Adrenal gland (tissue), 9 donors: ENCODE measurements at regions not wholly inside any gene's neighbourhood (a gene's known extent, or its start where the extent isn't known, plus 50 kb on each side); places are given as distances from the start of the nearest gene placed in this dataset.
"Not testable (repeated sequence)": the region's sequence is repeated elsewhere in the genome, so short reads cannot be mapped to it uniquely, and the experiment has no call there.

Experiments
- DNase-seq, 7 donors: peaks; one replicate each; pipeline ENCODE4 v3.0.0-alpha.2; 2019 to 2020
- H3K27ac ChIP-seq, 5 donors: fragments of 200-600 bp; sonication (generic) in 4 of 5; 1 replicate in 3 of 5; 2 replicates in 2 of 5; pipeline versions ENCODE4 v1.5.1 to v1.8.0; 2016 to 2020; ENCODE audit warnings: mild to moderate bottlenecking in 1 of 5
- H3K27me3 ChIP-seq: fragments of 200-600 bp; 2 replicates; pipeline ENCODE4 v1.8.0; 2021
- H3K36me3 ChIP-seq, 2 donors: fragments of 200-600 bp; replicated peaks in 1 of 2; 1 replicate in 1 of 2; 2 replicates in 1 of 2; pipeline versions ENCODE4 v1.5.1 to v1.8.0; 2018 to 2022
- H3K4me1 ChIP-seq, 2 donors: fragments of 200-600 bp; replicated peaks in 1 of 2; 1 replicate in 1 of 2; 2 replicates in 1 of 2; pipeline versions ENCODE4 v1.5.1 to v1.8.0; 2018 to 2021
- H3K4me3 ChIP-seq, 4 donors: fragments of 200-600 bp; sonication (generic) in 3 of 4; one replicate each; pipeline ENCODE4 v1.5.1; 2016 to 2018
- H3K9me3 ChIP-seq, 3 donors: fragments of 200-600 bp; sonication (generic) in 1 of 3; replicated peaks in 1 of 3; 1 replicate in 2 of 3; 2 replicates in 1 of 3; pipeline versions ENCODE4 v1.5.1 to v1.8.0; 2016 to 2021
- CTCF ChIP-seq, 6 experiments: fragments of 450-650 bp in 4 of 6; fragments of 200-600 bp in 2 of 6; sonication (generic) in 1 of 6; IDR thresholded peaks; 1 replicate in 5 of 6; 2 replicates in 1 of 6; pipeline versions ENCODE4 v1.5.1 to v1.8.0; 2016 to 2021; ENCODE audit warnings: antibody characterized with exemption in 6 of 6, mild to moderate bottlenecking in 2 of 6, moderate library complexity in 1 of 6
- POLR2A ChIP-seq, 2 donors: fragments of 450-650 bp; IDR thresholded peaks; one replicate each; pipeline ENCODE4 v1.6.1; 2017; ENCODE audit warnings: antibody characterized with exemption in 2 of 2, mild to moderate bottlenecking in 2 of 2, moderate library complexity in 1 of 2
- WGBS, 4 donors: extraction: QIAGEN DNeasy Blood & Tissue Kit in 2 of 4; methylation state at CpG; one replicate each; pipeline versions ENCODE4 v1.1.5 to v1.1.7; 2013 to 2017; 5-methylcytosine and 5-hydroxymethylcytosine counted together
- intact Hi-C, 2 donors: fragments of 100-400 bp; cut with DNase I; formaldehyde crosslinking; loops; one replicate each; pipeline versions ENCODE4 v1.14.1 to v1.15.0; 2022 to 2023
- donor health status: healthy with polysubstance abuse.
- donor health status: Bipolar disorder and iron deficiency.
- donor health status: DM: yes; HTN: yes; CAD: no.
- donor health status: DM: no; HTN: no; CAD: no.
- donor health status: DM: no; HTN: no; CAD: no.

- Histone ChIP-seq H3K27ac (no peak overlapping the region), H3K27me3 (no peaks in the 10 kb centered on the region), H3K36me3 (no peaks in the 10 kb centered on the region), H3K4me3 (no peak overlapping the region), H3K4me1 (no peaks in the 10 kb centered on the region), H3K9me3 (no peaks in the 10 kb centered on the region)
- DNase-seq, result no peak
- TF ChIP-seq CTCF (IDR thresholded peaks at IDR 0.05), result no peak
- no peak for TF ChIP-seq POLR2A (IDR thresholded peaks at IDR 0.05)
- intact Hi-C loops, result no loop called here
- 72 to 78% (median 73%) methylated on average over 3 of the region's 3 CpGs for WGBS, 4 donors
These were observed 485.2 kb downstream of the PLPP3 start for GRCh38 chr1:56094168-56094567.

- intact Hi-C loops, result no loop called here
- no peaks in the 10 kb centered on the region for H3K4me1 ChIP-seq
- no peaks in the 10 kb centered on the region for H3K36me3 ChIP-seq
- H3K27ac ChIP-seq, result no peak overlapping the region
- no peak for DNase-seq
- WGBS, 4 donors, result 62 to 79% (median 69%) methylated on average over 2 of the region's 2 CpGs
- TF ChIP-seq CTCF (IDR thresholded peaks at IDR 0.05) (no peak), POLR2A (IDR thresholded peaks at IDR 0.05) (no peak)
- H3K4me3 ChIP-seq, result no peak overlapping the region
- no peaks in the 10 kb centered on the region for H3K27me3 ChIP-seq
- H3K9me3 ChIP-seq, result no peaks in the 10 kb centered on the region
These were observed 486.4 kb downstream of the PLPP3 start for GRCh38 chr1:56092684-56093570.

- H3K4me3 ChIP-seq, H3K36me3 ChIP-seq, H3K27ac ChIP-seq, DNase-seq, H3K4me1 ChIP-seq, H3K9me3 ChIP-seq, intact Hi-C loops, H3K27me3 ChIP-seq: not testable (repeated sequence)
- 82 to 91% (median 87%) methylated on average over 14 to 17 of the region's 17 CpGs for WGBS, 4 donors
These were observed 489.5 kb downstream of the PLPP3 start for GRCh38 chr1:56089826-56090225.

- no peak for DNase-seq
- Histone ChIP-seq H3K4me1 (no peaks in the 10 kb centered on the region), H3K27me3 (no peaks in the 10 kb centered on the region), H3K9me3 (no peaks in the 10 kb centered on the region), H3K27ac (no peak overlapping the region), H3K4me3 (no peak overlapping the region), H3K36me3 (no peaks in the 10 kb centered on the region)
- intact Hi-C loops, result no loop called here
- 35 to 69% (median 68%) methylated on average over 1 of the region's 1 CpG for WGBS, 4 donors
- TF ChIP-seq POLR2A (IDR thresholded peaks at IDR 0.05) (no peak), CTCF (IDR thresholded peaks at IDR 0.05) (no peak)
These were observed 495.1 kb downstream of the PLPP3 start for GRCh38 chr1:56084246-56084645.

GRCh38 chr1:56081736-56082135 is 497.6 kb downstream of the PLPP3 start:
- Histone ChIP-seq H3K4me3 (no peak overlapping the region), H3K36me3 (no peaks in the 10 kb centered on the region), H3K27ac (no peak overlapping the region), H3K9me3 (no peaks in the 10 kb centered on the region), H3K27me3 (no peaks in the 10 kb centered on the region), H3K4me1 (no peaks in the 10 kb centered on the region)
- TF ChIP-seq POLR2A (IDR thresholded peaks at IDR 0.05), result no peak
- no peak for TF ChIP-seq CTCF (IDR thresholded peaks at IDR 0.05)
- intact Hi-C loops, result no loop called here
- 52 to 68% (median 53%) methylated on average over 2 of the region's 2 CpGs for WGBS, 4 donors
- DNase-seq, result no peak
